ENCODE measurements at regions not wholly inside any gene's neighbourhood (a gene's known extent, or its start where the extent isn't known, plus 50 kb on each side); places are given as distances from the start of the nearest gene placed in this dataset.
A peak's percentile ranks its signal among the peaks of the same experiment; 100 is the strongest.

DNA sequence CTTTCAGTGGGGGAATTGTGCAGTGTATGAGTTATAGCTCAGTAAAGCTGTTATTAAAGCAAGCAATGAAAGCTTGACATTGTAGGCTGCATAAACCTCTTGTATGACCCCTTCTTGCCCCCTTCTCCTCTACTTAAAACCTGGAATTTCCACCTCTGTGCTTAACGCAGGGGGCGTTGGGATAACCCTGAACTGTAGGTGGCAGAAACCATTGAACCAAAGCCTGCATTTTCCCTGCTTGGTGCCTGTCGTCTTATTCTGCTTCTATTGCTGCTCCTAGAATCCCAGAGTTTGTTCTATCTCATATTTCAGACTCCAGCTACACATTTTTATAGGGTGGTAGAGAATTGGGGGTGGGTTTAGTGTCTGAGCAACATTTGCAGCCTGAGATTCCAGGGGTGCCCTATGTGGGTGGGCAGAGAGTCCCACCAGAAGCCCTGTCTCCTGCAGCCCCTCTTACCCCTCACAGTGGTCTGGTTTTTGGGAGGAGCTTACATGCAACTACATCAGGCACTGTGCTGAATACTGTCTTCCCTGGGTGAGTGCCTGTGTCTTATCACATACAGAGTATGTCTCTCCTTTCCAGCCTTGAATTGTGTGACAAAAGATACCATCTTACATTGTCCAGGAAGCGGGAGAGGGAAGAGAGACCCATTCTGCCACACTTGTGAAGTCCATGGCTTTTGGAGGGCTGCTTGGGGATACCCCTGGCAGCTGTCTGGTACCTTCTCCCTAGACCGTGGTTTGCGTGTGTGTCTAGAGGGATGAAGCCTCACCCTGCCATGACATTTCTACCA lies 407.7 kb upstream of the EEF2KMT start:
- H3K4me3 Mint-ChIP-seq: no peak overlapping the region
- peaks cover 16% of the 10 kb centered on the region for H3K4me1 Mint-ChIP-seq (ENCODE audit: unreplicated experiment)
- TF ChIP-seq CTCF (conservative IDR thresholded peaks at IDR 0.05): no peak
- no peak overlapping the region for H3K27ac Mint-ChIP-seq
- no peaks in the 10 kb centered on the region for H3K36me3 Mint-ChIP-seq
- H3K9me3 Mint-ChIP-seq: no peaks in the 10 kb centered on the region
- no peak for DNase-seq (ENCODE audit: extremely low spot score, unreplicated experiment)
- H3K27me3 Mint-ChIP-seq: peaks cover 47% of the 10 kb centered on the region

GRCh38 chr16:5504064-5504781 lies 406.6 kb upstream of the EEF2KMT start:
- TF ChIP-seq CTCF (conservative IDR thresholded peaks at IDR 0.05): no peak
- H3K27ac Mint-ChIP-seq: no peak overlapping the region
- no peak overlapping the region for H3K4me3 Mint-ChIP-seq
- H3K36me3 Mint-ChIP-seq: no peaks in the 10 kb centered on the region
- H3K4me1 Mint-ChIP-seq (ENCODE audit: unreplicated experiment): peaks cover 16% of the 10 kb centered on the region
- peaks cover 46% of the 10 kb centered on the region for H3K27me3 Mint-ChIP-seq
- H3K9me3 Mint-ChIP-seq: no peaks in the 10 kb centered on the region
- DNase-seq (ENCODE audit: extremely low spot score, unreplicated experiment): no peak

DNA sequence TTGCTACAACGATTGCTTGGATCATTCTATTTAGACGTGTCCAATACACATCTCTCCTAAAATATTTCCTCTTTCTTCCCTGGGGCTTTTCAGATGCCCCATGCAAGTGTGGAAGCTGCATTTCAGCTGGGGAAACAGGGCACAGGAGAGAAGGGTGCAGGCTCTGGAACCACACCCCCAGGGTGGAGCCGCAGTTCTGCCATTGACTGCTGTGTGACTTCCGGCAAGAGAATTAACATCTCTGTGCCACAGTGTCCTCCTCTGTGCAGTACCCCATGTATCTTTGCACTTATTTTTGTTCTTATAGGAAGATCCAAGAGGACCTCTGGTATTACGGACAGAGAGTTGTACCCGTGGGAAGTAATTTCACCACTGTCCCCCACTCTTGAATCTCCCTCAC lies 405.3 kb upstream of the EEF2KMT start:
- Mint-ChIP-seq H3K36me3 (no peaks in the 10 kb centered on the region), H3K4me3 (no peak overlapping the region), H3K9me3 (no peaks in the 10 kb centered on the region), H3K27me3 (peaks cover 54% of the 10 kb centered on the region), H3K27ac (no peak overlapping the region), H3K4me1 (ENCODE audit: unreplicated experiment) (peaks cover 16% of the 10 kb centered on the region)
- no peak for TF ChIP-seq CTCF (conservative IDR thresholded peaks at IDR 0.05)
- no peak for DNase-seq (ENCODE audit: extremely low spot score, unreplicated experiment)

GRCh38 chr16:5502467-5502869 lies 404.9 kb upstream of the EEF2KMT start:
- peak; percentile 77 for TF ChIP-seq CTCF (conservative IDR thresholded peaks at IDR 0.05)
- Mint-ChIP-seq H3K9me3 (no peaks in the 10 kb centered on the region), H3K27ac (no peak overlapping the region), H3K27me3 (peaks cover 58% of the 10 kb centered on the region), H3K4me3 (no peak overlapping the region), H3K4me1 (ENCODE audit: unreplicated experiment) (peaks cover 16% of the 10 kb centered on the region), H3K36me3 (no peaks in the 10 kb centered on the region)
- no peak for DNase-seq (ENCODE audit: extremely low spot score, unreplicated experiment)

DNA sequence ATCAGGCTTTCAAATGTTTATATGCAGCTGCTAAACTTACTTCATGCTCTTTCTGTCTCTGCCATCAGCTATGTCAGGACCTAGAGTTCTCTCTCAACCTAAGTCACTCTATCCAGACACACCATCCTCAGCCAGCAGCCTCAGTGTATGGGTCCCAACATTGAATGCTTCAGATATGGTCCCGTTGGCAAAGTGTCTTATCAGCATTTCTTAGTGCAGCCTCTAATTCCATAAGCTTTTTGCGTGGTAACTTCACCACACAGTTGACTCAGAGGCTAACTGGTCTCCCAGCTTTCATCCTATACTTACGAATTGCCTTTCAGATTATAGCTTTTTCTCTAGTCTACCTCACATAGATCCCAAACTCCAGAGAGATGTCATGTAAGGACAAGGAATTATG lies 402.9 kb upstream of the EEF2KMT start:
- Mint-ChIP-seq H3K36me3 (no peaks in the 10 kb centered on the region), H3K27ac (no peak overlapping the region), H3K9me3 (no peaks in the 10 kb centered on the region), H3K27me3 (peaks cover 52% of the 10 kb centered on the region), H3K4me3 (no peak overlapping the region), H3K4me1 (ENCODE audit: unreplicated experiment) (peaks cover 7% of the 10 kb centered on the region)
- TF ChIP-seq CTCF (conservative IDR thresholded peaks at IDR 0.05): no peak
- no peak for DNase-seq (ENCODE audit: extremely low spot score, unreplicated experiment)
